HEK293 (cell line): ENCODE measurements at regions not wholly inside any gene's neighbourhood (a gene's known extent, or its start where the extent isn't known, plus 50 kb on each side); places are given as distances from the start of the nearest gene placed in this dataset.

Experiments
- CTCF ChIA-PET: fragments of 350-600 bp; formaldehyde crosslinking; extraction: SDS; loops from one replicate; lab custom pipeline; 2021; ENCODE audit warnings: antibody characterized with exemption; lab: Yijun Ruan, JAX
- POLR2A ChIA-PET: fragments of 300-600 bp; formaldehyde crosslinking; extraction: SDS; loops from one replicate; lab custom pipeline; 2020; ENCODE audit warnings: antibody characterized with exemption, inconsistent platforms; lab: Yijun Ruan, JAX
- H3K27ac ChIP-seq: fragments of 200-500 bp; sonication (Bioruptor generic); 2 replicates; pipeline ENCODE4 v1.5.1; 2014; ENCODE audit warnings: low read depth, low read length, control low read depth, inconsistent platforms; ENCODE audit errors: extremely low read depth
- H3K36me3 ChIP-seq, 2 experiments: fragments of 200-500 bp in 1 of 2; sonication (Bioruptor generic) in 1 of 2; 1 replicate in 1 of 2; 2 replicates in 1 of 2; pipeline ENCODE4 v1.5.1; 2014 to 2017; ENCODE audit warnings: inconsistent platforms in 2 of 2, low read length in 2 of 2; ENCODE audit not compliant: control insufficient read depth in 2 of 2, insufficient read depth in 1 of 2
- H3K4me1 ChIP-seq: fragments of 200-500 bp; sonication (Bioruptor generic); 2 replicates; pipeline ENCODE4 v1.5.1; 2014; ENCODE audit warnings: mild to moderate bottlenecking, low read length, inconsistent platforms; ENCODE audit not compliant: control insufficient read depth, insufficient read depth
- H3K4me3 ChIP-seq: 2 replicates; pipeline ENCODE4 v1.5.1; 2011; ENCODE audit warnings: low read depth, mild to moderate bottlenecking, control low read depth, low read length, moderate library complexity
- H3K9me3 ChIP-seq: fragments of 200-500 bp; sonication (Bioruptor generic); 2 replicates; pipeline ENCODE4 v1.5.1; 2014; ENCODE audit warnings: low read depth, low read length, inconsistent platforms; ENCODE audit not compliant: control insufficient read depth, insufficient read depth
- SP2 ChIP-seq: fragments of 450-650 bp; formaldehyde crosslinking; IDR thresholded peaks from 2 replicates; pipeline ENCODE4 v1.5.1; 2016; ENCODE audit warnings: missing biosample characterization, missing genetic modification characterization
- ZFP3 ChIP-seq: fragments of 450-650 bp; formaldehyde crosslinking; IDR thresholded peaks from 2 replicates; pipeline ENCODE4 v1.5.1; 2016; ENCODE audit warnings: low read depth, missing biosample characterization, missing genetic modification characterization
- ZFP69B ChIP-seq: fragments of 450-650 bp; formaldehyde crosslinking; IDR thresholded peaks from 2 replicates; pipeline ENCODE4 v1.5.1; 2016; ENCODE audit warnings: missing biosample characterization, missing genetic modification characterization
- ZNF138 ChIP-seq: fragments of 450-650 bp; formaldehyde crosslinking; IDR thresholded peaks from 2 replicates; pipeline ENCODE4 v1.5.1; 2016; ENCODE audit warnings: missing biosample characterization, missing genetic modification characterization, borderline replicate concordance
- ZNF155 ChIP-seq: fragments of 450-650 bp; formaldehyde crosslinking; IDR thresholded peaks from 2 replicates; pipeline ENCODE4 v1.5.1; 2016; ENCODE audit warnings: missing biosample characterization, missing genetic modification characterization
- ZNF175 ChIP-seq: fragments of 450-650 bp; formaldehyde crosslinking; IDR thresholded peaks from 2 replicates; pipeline ENCODE4 v1.5.1; 2016; ENCODE audit warnings: missing biosample characterization, missing genetic modification characterization
- ZNF23 ChIP-seq: fragments of 450-650 bp; formaldehyde crosslinking; IDR thresholded peaks from 2 replicates; pipeline ENCODE4 v1.5.1; 2016; ENCODE audit warnings: missing biosample characterization, missing genetic modification characterization, borderline replicate concordance
- ZNF248 ChIP-seq: fragments of 450-650 bp; formaldehyde crosslinking; IDR thresholded peaks from 2 replicates; pipeline ENCODE4 v1.5.1; 2017; ENCODE audit warnings: missing biosample characterization, missing genetic modification characterization
- ZNF292 ChIP-seq: fragments of 450-650 bp; formaldehyde crosslinking; IDR thresholded peaks from 2 replicates; pipeline ENCODE4 v1.5.1; 2016; ENCODE audit warnings: low read depth, missing biosample characterization, missing genetic modification characterization, borderline replicate concordance
- ZNF404 ChIP-seq: fragments of 450-650 bp; formaldehyde crosslinking; IDR thresholded peaks from 2 replicates; pipeline ENCODE4 v1.5.1; 2017; ENCODE audit warnings: missing biosample characterization, missing genetic modification characterization
- ZNF555 ChIP-seq: fragments of 450-650 bp; formaldehyde crosslinking; conservative IDR thresholded peaks from 2 replicates; pipeline ENCODE4 v1.5.1; 2017; ENCODE audit warnings: missing biosample characterization, mild to moderate bottlenecking, missing genetic modification characterization, inconsistent platforms
- ZNF585B ChIP-seq: fragments of 450-650 bp; formaldehyde crosslinking; IDR thresholded peaks from 2 replicates; pipeline ENCODE4 v1.5.1; 2016; ENCODE audit warnings: missing biosample characterization, missing genetic modification characterization
- ZNF707 ChIP-seq: fragments of 450-650 bp; formaldehyde crosslinking; IDR thresholded peaks from 2 replicates; pipeline ENCODE4 v1.5.1; 2016; ENCODE audit warnings: missing biosample characterization, missing genetic modification characterization
- ZNF777 ChIP-seq: fragments of 450-650 bp; formaldehyde crosslinking; IDR thresholded peaks from 2 replicates; pipeline ENCODE4 v1.5.1; 2017; ENCODE audit warnings: missing biosample characterization, missing genetic modification characterization, borderline replicate concordance
- ZNF830 ChIP-seq: fragments of 450-650 bp; IDR thresholded peaks from 2 replicates; pipeline ENCODE4 v1.5.0; 2018; ENCODE audit warnings: missing biosample characterization, missing genetic modification characterization, low read depth, mild to moderate bottlenecking, moderate library complexity
- ZXDB ChIP-seq: fragments of 450-650 bp; formaldehyde crosslinking; IDR thresholded peaks from 2 replicates; pipeline ENCODE4 v1.5.1; 2016; ENCODE audit warnings: missing biosample characterization, missing genetic modification characterization
- TF ChIP-seq, protein P1 (sequence below): fragments of 450-650 bp; formaldehyde crosslinking; IDR thresholded peaks from 2 replicates; pipeline ENCODE4 v1.5.1; 2016; ENCODE audit warnings: missing biosample characterization, missing genetic modification characterization
- TF ChIP-seq, protein P2 (sequence below): fragments of 450-650 bp; formaldehyde crosslinking; IDR thresholded peaks from 2 replicates; pipeline ENCODE4 v1.5.1; 2016; ENCODE audit warnings: missing biosample characterization, missing genetic modification characterization, low read depth
- TF ChIP-seq, protein P3 (sequence below): fragments of 450-650 bp; formaldehyde crosslinking; IDR thresholded peaks from 2 replicates; pipeline ENCODE4 v1.5.1; 2016; ENCODE audit warnings: missing biosample characterization, missing genetic modification characterization
- TF ChIP-seq, protein P4 (sequence below): fragments of 450-650 bp; formaldehyde crosslinking; IDR thresholded peaks from 2 replicates; pipeline ENCODE4 v1.5.1; 2016; ENCODE audit warnings: missing biosample characterization, missing genetic modification characterization
- TF ChIP-seq, protein P5 (sequence below): fragments of 450-650 bp; formaldehyde crosslinking; conservative IDR thresholded peaks from 2 replicates; pipeline ENCODE4 v1.5.1; 2016; ENCODE audit warnings: low read depth, missing biosample characterization, missing genetic modification characterization

DNA sequence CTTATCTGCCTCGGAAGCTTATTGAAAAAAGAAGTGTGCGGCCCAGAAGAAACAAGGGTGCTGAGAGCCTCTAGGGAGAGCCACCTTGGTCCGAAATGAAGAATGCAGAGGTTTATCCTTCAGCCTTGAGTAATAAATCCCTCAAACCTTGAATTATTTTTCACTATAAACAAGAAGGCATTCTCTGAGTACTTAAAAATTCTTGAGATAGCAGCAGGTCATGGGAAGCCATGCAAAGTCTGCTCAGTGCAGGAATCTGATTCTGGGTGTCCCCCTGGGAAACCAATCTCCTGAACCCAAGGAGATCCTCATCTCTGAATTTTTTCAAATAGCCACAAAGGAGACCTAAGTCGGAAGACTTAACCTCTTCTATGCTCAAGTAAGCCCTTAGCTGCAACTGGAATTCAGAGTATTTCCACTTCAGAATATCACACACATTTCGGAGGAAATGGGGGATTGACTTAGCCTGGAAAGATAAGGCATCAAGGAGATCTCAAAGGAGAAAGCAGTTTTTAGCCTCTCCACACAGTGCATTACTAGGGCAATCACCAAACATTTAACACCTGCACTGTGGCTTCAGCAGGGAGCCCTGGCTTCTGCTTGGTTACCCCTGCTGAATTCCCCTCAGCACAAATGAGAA lies 365.0 kb downstream of the ETS1 start (continued):
- TF ChIP-seq, protein P1, sequence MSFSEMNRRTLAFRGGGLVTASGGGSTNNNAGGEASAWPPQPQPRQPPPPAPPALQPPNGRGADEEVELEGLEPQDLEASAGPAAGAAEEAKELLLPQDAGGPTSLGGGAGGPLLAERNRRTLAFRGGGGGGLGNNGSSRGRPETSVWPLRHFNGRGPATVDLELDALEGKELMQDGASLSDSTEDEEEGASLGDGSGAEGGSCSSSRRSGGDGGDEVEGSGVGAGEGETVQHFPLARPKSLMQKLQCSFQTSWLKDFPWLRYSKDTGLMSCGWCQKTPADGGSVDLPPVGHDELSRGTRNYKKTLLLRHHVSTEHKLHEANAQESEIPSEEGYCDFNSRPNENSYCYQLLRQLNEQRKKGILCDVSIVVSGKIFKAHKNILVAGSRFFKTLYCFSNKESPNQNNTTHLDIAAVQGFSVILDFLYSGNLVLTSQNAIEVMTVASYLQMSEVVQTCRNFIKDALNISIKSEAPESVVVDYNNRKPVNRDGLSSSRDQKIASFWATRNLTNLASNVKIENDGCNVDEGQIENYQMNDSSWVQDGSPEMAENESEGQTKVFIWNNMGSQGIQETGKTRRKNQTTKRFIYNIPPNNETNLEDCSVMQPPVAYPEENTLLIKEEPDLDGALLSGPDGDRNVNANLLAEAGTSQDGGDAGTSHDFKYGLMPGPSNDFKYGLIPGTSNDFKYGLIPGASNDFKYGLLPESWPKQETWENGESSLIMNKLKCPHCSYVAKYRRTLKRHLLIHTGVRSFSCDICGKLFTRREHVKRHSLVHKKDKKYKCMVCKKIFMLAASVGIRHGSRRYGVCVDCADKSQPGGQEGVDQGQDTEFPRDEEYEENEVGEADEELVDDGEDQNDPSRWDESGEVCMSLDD, result no peak
- TF ChIP-seq ZNF777 (tag by site-specific recombination), result no peak
- TF ChIP-seq ZNF830 (tag by site-specific recombination), result no peak
- TF ChIP-seq, protein P2, sequence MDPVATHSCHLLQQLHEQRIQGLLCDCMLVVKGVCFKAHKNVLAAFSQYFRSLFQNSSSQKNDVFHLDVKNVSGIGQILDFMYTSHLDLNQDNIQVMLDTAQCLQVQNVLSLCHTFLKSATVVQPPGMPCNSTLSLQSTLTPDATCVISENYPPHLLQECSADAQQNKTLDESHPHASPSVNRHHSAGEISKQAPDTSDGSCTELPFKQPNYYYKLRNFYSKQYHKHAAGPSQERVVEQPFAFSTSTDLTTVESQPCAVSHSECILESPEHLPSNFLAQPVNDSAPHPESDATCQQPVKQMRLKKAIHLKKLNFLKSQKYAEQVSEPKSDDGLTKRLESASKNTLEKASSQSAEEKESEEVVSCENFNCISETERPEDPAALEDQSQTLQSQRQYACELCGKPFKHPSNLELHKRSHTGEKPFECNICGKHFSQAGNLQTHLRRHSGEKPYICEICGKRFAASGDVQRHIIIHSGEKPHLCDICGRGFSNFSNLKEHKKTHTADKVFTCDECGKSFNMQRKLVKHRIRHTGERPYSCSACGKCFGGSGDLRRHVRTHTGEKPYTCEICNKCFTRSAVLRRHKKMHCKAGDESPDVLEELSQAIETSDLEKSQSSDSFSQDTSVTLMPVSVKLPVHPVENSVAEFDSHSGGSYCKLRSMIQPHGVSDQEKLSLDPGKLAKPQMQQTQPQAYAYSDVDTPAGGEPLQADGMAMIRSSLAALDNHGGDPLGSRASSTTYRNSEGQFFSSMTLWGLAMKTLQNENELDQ (tag by site-specific recombination), result no peak
- TF ChIP-seq ZNF248 (tag by site-specific recombination), result no peak
- TF ChIP-seq, protein P3, sequence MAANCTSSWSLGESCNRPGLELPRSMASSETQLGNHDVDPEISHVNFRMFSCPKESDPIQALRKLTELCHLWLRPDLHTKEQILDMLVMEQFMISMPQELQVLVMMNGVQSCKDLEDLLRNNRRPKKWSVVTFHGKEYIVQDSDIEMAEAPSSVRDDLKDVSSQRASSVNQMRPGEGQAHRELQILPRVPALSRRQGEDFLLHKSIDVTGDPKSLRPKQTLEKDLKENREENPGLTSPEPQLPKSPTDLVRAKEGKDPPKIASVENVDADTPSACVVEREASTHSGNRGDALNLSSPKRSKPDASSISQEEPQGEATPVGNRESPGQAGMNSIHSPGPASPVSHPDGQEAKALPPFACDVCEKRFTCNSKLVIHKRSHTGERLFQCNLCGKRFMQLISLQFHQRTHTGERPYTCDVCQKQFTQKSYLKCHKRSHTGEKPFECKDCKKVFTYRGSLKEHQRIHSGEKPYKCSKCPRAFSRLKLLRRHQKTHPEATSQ (tag by site-specific recombination), result no peak

DNA sequence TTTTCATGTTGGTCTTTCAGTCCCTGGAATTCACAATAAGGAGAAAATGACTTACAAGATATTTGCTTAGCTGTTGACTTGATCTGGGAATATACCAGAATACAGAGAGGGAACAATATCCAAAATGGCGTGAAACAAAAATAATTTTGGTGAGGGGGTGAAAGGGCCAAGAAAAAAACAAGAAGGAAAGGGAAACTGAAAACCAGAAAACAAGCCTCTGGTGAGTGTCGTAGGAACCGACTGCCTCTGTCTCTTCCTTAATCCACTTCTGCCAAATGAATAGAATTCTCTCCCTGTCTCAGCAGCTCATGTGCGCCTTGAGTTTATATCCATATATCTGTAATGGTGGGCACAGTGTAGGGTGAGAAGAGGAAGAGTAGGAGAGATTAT lies 367.6 kb downstream of the ETS1 start:
- CTCF ChIA-PET, result interaction anchor here (0.6 to 0.7 kb wide), 2 partner anchors 9 to 290 kb away, joined by 3 to 5 read pairs; no protein-coding TSS in a partner anchor
- Histone ChIP-seq H3K27ac (no peak overlapping the region), H3K9me3 (no peaks in the 10 kb centered on the region), H3K4me1 (no peaks in the 10 kb centered on the region), H3K36me3 (no peaks in the 10 kb centered on the region), H3K4me3 (no peak overlapping the region)
- POLR2A ChIA-PET, result interaction anchor here (0.7 kb wide), 1 partner anchor 10 kb away, joined by 3 read pairs; no protein-coding TSS in a partner anchor
- TF ChIP-seq ZNF292 (tag by site-specific recombination), result no peak
- TF ChIP-seq ZFP3 (tag by site-specific recombination), result no peak
- no peak for TF ChIP-seq ZNF585B (tag by site-specific recombination)
- TF ChIP-seq ZFP69B (tag by site-specific recombination), result no peak
- TF ChIP-seq, protein P4, sequence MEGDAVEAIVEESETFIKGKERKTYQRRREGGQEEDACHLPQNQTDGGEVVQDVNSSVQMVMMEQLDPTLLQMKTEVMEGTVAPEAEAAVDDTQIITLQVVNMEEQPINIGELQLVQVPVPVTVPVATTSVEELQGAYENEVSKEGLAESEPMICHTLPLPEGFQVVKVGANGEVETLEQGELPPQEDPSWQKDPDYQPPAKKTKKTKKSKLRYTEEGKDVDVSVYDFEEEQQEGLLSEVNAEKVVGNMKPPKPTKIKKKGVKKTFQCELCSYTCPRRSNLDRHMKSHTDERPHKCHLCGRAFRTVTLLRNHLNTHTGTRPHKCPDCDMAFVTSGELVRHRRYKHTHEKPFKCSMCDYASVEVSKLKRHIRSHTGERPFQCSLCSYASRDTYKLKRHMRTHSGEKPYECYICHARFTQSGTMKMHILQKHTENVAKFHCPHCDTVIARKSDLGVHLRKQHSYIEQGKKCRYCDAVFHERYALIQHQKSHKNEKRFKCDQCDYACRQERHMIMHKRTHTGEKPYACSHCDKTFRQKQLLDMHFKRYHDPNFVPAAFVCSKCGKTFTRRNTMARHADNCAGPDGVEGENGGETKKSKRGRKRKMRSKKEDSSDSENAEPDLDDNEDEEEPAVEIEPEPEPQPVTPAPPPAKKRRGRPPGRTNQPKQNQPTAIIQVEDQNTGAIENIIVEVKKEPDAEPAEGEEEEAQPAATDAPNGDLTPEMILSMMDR, result no peak
- TF ChIP-seq, protein P2 (tag by site-specific recombination), result no peak
- TF ChIP-seq ZNF155, result no peak
- no peak for TF ChIP-seq ZNF555 (tag by site-specific recombination)
- no peak for TF ChIP-seq ZXDB (tag by site-specific recombination)
- no peak for TF ChIP-seq ZNF707 (tag by site-specific recombination)
- TF ChIP-seq ZNF404 (tag by site-specific recombination), result no peak
- TF ChIP-seq ZNF138 (tag by site-specific recombination), result no peak
- no peak for TF ChIP-seq ZNF23 (tag by site-specific recombination)
- TF ChIP-seq, protein P5, sequence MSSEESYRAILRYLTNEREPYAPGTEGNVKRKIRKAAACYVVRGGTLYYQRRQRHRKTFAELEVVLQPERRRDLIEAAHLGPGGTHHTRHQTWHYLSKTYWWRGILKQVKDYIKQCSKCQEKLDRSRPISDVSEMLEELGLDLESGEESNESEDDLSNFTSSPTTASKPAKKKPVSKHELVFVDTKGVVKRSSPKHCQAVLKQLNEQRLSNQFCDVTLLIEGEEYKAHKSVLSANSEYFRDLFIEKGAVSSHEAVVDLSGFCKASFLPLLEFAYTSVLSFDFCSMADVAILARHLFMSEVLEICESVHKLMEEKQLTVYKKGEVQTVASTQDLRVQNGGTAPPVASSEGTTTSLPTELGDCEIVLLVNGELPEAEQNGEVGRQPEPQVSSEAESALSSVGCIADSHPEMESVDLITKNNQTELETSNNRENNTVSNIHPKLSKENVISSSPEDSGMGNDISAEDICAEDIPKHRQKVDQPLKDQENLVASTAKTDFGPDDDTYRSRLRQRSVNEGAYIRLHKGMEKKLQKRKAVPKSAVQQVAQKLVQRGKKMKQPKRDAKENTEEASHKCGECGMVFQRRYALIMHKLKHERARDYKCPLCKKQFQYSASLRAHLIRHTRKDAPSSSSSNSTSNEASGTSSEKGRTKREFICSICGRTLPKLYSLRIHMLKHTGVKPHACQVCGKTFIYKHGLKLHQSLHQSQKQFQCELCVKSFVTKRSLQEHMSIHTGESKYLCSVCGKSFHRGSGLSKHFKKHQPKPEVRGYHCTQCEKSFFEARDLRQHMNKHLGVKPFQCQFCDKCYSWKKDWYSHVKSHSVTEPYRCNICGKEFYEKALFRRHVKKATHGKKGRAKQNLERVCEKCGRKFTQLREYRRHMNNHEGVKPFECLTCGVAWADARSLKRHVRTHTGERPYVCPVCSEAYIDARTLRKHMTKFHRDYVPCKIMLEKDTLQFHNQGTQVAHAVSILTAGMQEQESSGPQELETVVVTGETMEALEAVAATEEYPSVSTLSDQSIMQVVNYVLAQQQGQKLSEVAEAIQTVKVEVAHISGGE (tag by site-specific recombination), result no peak
- no peak for TF ChIP-seq ZNF175 (tag by site-specific recombination)
- TF ChIP-seq SP2, result no peak
- no peak for TF ChIP-seq ZNF248 (tag by site-specific recombination)
